GM12878 (cell line): ENCODE measurements at regions not wholly inside any gene's neighbourhood (a gene's known extent, or its start where the extent isn't known, plus 50 kb on each side); places are given as distances from the start of the nearest gene placed in this dataset.

Source experiments
- CTCF ChIP-seq, 3 experiments: IDR thresholded peaks in 2 of 3; conservative IDR thresholded peaks in 1 of 3; 2 replicates each; pipeline ENCODE4 v1.5.1; 2011; ENCODE audit warnings: low read depth in 3 of 3, low read length in 3 of 3, mild to moderate bottlenecking in 3 of 3, control low read depth in 2 of 3, moderate library complexity in 2 of 3, inconsistent platforms in 1 of 3, mixed read lengths in 1 of 3; ENCODE audit not compliant: control insufficient read depth in 2 of 3, insufficient read depth in 1 of 3; ENCODE audit errors: extremely low read depth in 1 of 3
- EZH2 ChIP-seq: IDR thresholded peaks from 2 replicates; pipeline ENCODE4 v1.6.1; 2012; ENCODE audit warnings: low read depth, mild to moderate bottlenecking, control low read depth, inconsistent platforms, low read length, borderline replicate concordance; ENCODE audit not compliant: control insufficient read depth
- FOS ChIP-seq: IDR thresholded peaks from 3 replicates; pipeline ENCODE4 v1.6.1; 2011; ENCODE audit warnings: borderline replicate concordance; ENCODE audit not compliant: insufficient read length; ENCODE audit errors: extremely low read depth
- NR2F1 ChIP-seq: fragments of 450-650 bp; conservative IDR thresholded peaks from 2 replicates; pipeline ENCODE4 v1.6.1; 2017; ENCODE audit warnings: mild to moderate bottlenecking
- POU2F2 ChIP-seq: IDR thresholded peaks from 3 replicates; pipeline ENCODE4 v1.6.1; 2011; ENCODE audit warnings: low read depth, mild to moderate bottlenecking, low read length, borderline replicate concordance
- STAT1 ChIP-seq: fragments of 450-650 bp; conservative IDR thresholded peaks from 2 replicates; pipeline ENCODE4 v1.6.1; 2014; ENCODE audit warnings: antibody characterized with exemption, mild to moderate bottlenecking
- ZNF24 ChIP-seq: fragments of 450-650 bp; IDR thresholded peaks from 2 replicates; pipeline ENCODE4 v1.6.1; 2017; ENCODE audit warnings: antibody characterized with exemption, mild to moderate bottlenecking
- TF ChIP-seq, protein P1 (sequence below): IDR thresholded peaks from 2 replicates; pipeline ENCODE4 v1.6.1; 2011; ENCODE audit warnings: borderline replicate concordance, low read depth, mild to moderate bottlenecking, moderate library complexity, mixed read lengths, low read length; ENCODE audit not compliant: insufficient read depth; ENCODE audit errors: extremely low read length
- TF ChIP-seq, protein P2 (sequence below): fragments of 450-650 bp; IDR thresholded peaks from 2 replicates; pipeline ENCODE4 v1.6.1; 2017; ENCODE audit warnings: mild to moderate bottlenecking, moderate library complexity

DNA sequence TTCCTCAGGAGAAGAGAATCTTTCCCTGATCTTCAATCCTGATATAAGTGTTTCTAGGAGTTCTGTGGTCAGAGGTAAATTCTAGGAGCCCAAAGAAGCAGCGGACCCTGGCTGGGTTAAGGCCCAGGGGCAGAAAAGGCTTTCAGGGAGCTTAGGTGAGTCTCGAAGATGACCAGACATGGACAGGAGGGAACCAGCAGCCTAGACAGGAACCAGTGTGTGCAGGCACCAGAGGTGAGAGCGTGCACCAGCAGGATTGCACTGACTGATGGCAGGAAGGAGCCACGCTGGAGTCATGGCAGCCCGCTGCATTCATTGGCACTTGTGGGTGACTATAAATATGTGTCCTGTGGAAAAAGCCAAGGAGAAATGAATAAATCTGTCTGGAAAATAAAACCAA is 489.9 kb downstream of the BCL11B start:
- TF ChIP-seq EZH2 (no peak), STAT1 (no peak), FOS (no peak), POU2F2 (no peak), CTCF (IDR thresholded peaks at IDR 0.05 in 2 of 3, conservative IDR thresholded peaks at IDR 0.05 in 1 of 3; ENCODE audit: control insufficient read depth in 2 of 3, extremely low read depth in 1 of 3, insufficient read depth in 1 of 3, low read depth in 3 of 3, low read length in 3 of 3) (no peak), NR2F1 (no peak), ZNF24 (no peak)
- TF ChIP-seq, protein P1, sequence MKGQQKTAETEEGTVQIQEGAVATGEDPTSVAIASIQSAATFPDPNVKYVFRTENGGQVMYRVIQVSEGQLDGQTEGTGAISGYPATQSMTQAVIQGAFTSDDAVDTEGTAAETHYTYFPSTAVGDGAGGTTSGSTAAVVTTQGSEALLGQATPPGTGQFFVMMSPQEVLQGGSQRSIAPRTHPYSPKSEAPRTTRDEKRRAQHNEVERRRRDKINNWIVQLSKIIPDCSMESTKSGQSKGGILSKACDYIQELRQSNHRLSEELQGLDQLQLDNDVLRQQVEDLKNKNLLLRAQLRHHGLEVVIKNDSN = no peak
- TF ChIP-seq, protein P2, sequence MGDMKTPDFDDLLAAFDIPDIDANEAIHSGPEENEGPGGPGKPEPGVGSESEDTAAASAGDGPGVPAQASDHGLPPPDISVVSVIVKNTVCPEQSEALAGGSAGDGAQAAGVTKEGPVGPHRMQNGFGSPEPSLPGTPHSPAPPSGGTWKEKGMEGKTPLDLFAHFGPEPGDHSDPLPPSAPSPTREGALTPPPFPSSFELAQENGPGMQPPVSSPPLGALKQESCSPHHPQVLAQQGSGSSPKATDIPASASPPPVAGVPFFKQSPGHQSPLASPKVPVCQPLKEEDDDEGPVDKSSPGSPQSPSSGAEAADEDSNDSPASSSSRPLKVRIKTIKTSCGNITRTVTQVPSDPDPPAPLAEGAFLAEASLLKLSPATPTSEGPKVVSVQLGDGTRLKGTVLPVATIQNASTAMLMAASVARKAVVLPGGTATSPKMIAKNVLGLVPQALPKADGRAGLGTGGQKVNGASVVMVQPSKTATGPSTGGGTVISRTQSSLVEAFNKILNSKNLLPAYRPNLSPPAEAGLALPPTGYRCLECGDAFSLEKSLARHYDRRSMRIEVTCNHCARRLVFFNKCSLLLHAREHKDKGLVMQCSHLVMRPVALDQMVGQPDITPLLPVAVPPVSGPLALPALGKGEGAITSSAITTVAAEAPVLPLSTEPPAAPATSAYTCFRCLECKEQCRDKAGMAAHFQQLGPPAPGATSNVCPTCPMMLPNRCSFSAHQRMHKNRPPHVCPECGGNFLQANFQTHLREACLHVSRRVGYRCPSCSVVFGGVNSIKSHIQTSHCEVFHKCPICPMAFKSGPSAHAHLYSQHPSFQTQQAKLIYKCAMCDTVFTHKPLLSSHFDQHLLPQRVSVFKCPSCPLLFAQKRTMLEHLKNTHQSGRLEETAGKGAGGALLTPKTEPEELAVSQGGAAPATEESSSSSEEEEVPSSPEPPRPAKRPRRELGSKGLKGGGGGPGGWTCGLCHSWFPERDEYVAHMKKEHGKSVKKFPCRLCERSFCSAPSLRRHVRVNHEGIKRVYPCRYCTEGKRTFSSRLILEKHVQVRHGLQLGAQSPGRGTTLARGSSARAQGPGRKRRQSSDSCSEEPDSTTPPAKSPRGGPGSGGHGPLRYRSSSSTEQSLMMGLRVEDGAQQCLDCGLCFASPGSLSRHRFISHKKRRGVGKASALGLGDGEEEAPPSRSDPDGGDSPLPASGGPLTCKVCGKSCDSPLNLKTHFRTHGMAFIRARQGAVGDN = no peak
